ENCODE measurements at regions not wholly inside any gene's neighbourhood (a gene's known extent, or its start where the extent isn't known, plus 50 kb on each side); places are given as distances from the start of the nearest gene placed in this dataset.

GRCh38 chr2:228709788-228710371 lies 528.4 kb upstream of the SPHKAP start:
- in situ Hi-C loops (cut with MboI; ENCODE audit: low pct_unique_long_range_greater_than_20kb in 2 of 9, low sequenced_read_pairs in 9 of 9, unreplicated experiment in 9 of 9): no loop called here
- ATAC-seq (replicated peaks in 6 of 8): no peak
- Histone ChIP-seq H3K27ac (no peak overlapping the region), H3K4me1 (replicated peaks in 1 of 2) (peaks cover 11% of the 10 kb centered on the region in 2 donors), H3K4me3 (no peak overlapping the region)
- 15 to 100% (median 68%) methylated on average over 1 to 2 of the region's 2 CpGs; no CpG with 5 or more reads in 2 of the 10 experiments for WGBS, 10 experiments

- H3K4me3 ChIP-seq: no peak overlapping the region
- in situ Hi-C loops (cut with MboI; ENCODE audit: low pct_unique_long_range_greater_than_20kb in 2 of 9, low sequenced_read_pairs in 9 of 9, unreplicated experiment in 9 of 9): no loop called here
- peaks cover 18 to 20% of the 10 kb centered on the region in 2 donors for H3K4me1 ChIP-seq (replicated peaks in 1 of 2)
- no peak overlapping the region for H3K27ac ChIP-seq
- 50 to 100% (median 100%) methylated on average over 1 to 3 of the region's 3 CpGs for WGBS, 10 experiments
- ATAC-seq (replicated peaks in 6 of 8): no peak
Observed at GRCh38 chr2:228707846-228708245, 526.4 kb upstream of the SPHKAP start.

DNA sequence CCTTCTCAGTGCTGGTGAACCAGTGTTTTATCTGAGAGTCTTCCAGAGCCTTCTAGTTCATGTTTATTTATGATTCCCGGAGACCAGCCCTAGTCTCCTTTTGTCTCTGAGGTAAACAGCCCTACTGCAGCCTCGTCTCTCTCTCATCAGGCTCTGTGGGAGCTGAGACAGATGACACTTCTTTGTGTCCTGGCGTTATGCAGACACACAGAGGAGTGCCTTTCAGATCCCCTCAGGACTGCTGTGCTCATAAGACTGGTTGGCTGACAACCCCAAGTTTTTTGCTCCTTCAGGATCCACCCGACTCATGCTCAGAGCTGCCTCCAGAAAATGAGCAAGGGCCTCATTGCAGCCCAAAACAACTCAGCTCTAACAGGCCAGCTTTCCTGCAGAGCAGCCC lies 523.8 kb upstream of the SPHKAP start:
- in situ Hi-C loops (cut with MboI; ENCODE audit: low pct_unique_long_range_greater_than_20kb in 2 of 9, low sequenced_read_pairs in 9 of 9, unreplicated experiment in 9 of 9): no loop called here
- Histone ChIP-seq H3K27ac (peak overlapping the region in 1 of 2 donors; percentile 13), H3K4me3 (no peak overlapping the region), H3K4me1 (replicated peaks in 1 of 2) (peaks cover 24 to 29% of the 10 kb centered on the region in 2 donors)
- 0 to 14% (median 0%) methylated on average over 2 to 4 of the region's 4 CpGs; no CpG with 5 or more reads in 6 of the 10 experiments for WGBS, 10 experiments
- ATAC-seq (replicated peaks in 6 of 8): peak in 5 of 8 experiments; percentile 94 to 97 (median 95)

- Histone ChIP-seq H3K4me1 (replicated peaks in 1 of 2) (peaks cover 24 to 40% of the 10 kb centered on the region in 2 donors), H3K27ac (no peak overlapping the region), H3K4me3 (no peak overlapping the region)
- in situ Hi-C loops (cut with MboI; ENCODE audit: low pct_unique_long_range_greater_than_20kb in 2 of 9, low sequenced_read_pairs in 9 of 9, unreplicated experiment in 9 of 9): no loop called here
- 0 to 50% (median 8%) methylated on average over 2 to 6 of the region's 6 CpGs for WGBS, 10 experiments
- peak in 5 of 8 experiments; percentile 63 to 78 (median 72) for ATAC-seq (replicated peaks in 6 of 8)
Observed at GRCh38 chr2:228703152-228703551, 521.7 kb upstream of the SPHKAP start.

- peaks cover 24 to 40% of the 10 kb centered on the region in 2 donors for H3K4me1 ChIP-seq (replicated peaks in 1 of 2)
- H3K27ac ChIP-seq: no peak overlapping the region
- ATAC-seq (replicated peaks in 6 of 8): no peak
- in situ Hi-C loops (cut with MboI; ENCODE audit: low pct_unique_long_range_greater_than_20kb in 2 of 9, low sequenced_read_pairs in 9 of 9, unreplicated experiment in 9 of 9): no loop called here
- H3K4me3 ChIP-seq: no peak overlapping the region
Observed at GRCh38 chr2:228701506-228701905, 520.0 kb upstream of the SPHKAP start.

DNA sequence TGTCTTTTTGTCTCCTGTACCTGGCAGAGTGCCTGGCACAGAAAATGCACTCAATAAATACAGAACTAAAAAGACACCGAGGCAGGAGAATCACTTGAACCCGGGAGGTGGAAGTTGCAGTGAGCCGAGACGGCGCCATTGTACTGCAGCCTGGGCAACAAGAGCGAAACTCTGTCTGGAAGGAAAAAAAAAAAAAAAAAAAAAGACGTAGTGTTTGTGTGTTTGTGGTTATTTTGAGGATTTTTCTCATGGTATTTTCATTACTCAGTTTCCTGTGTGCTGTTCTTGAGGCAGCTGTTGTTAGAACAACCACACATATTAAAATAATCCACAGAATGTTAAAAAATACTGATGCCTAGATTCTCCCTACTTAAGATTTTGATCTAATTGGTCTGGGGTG lies 519.2 kb upstream of the SPHKAP start:
- ATAC-seq (replicated peaks in 6 of 8): no peak
- Histone ChIP-seq H3K4me1 (replicated peaks in 1 of 2) (peaks cover 20 to 36% of the 10 kb centered on the region in 2 donors), H3K4me3 (no peak overlapping the region), H3K27ac (no peak overlapping the region)
- WGBS, 10 experiments: 10 to 100% (median 92%) methylated on average over 1 to 7 of the region's 7 CpGs; no CpG with 5 or more reads in 1 of the 10 experiments
- in situ Hi-C loops (cut with MboI; ENCODE audit: low pct_unique_long_range_greater_than_20kb in 2 of 9, low sequenced_read_pairs in 9 of 9, unreplicated experiment in 9 of 9): no loop called here

DNA sequence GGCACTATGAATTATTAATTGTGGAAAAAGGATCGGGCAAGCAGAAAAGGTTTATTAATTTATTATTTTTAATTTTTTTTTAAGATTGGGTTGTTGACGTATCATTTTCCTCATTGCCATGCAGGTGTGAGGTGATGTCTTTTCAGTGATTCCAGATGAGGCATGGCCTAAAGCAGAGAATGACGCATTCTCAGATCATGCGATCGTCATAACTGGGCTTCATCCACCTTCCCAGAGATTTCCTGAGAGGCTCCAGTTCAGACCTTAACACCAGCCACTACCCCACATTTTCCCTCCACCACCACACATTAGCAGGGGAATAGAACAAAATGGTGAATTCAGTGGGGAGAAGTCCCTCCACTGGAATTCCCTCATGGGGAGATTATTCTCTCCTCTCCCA lies 518.4 kb upstream of the SPHKAP start:
- Histone ChIP-seq H3K27ac (no peak overlapping the region), H3K4me3 (no peak overlapping the region), H3K4me1 (replicated peaks in 1 of 2) (peaks cover 12 to 29% of the 10 kb centered on the region in 2 donors)
- in situ Hi-C loops (cut with MboI; ENCODE audit: low pct_unique_long_range_greater_than_20kb in 2 of 9, low sequenced_read_pairs in 9 of 9, unreplicated experiment in 9 of 9): loop anchor here in 3 of 9 experiments (25.0 kb wide), 5 partner anchors 412 to 1012 kb away; partner anchors contain the start of genes DNER (in 2 of the 3) and PID1 (in 1 of the 3)
- ATAC-seq (replicated peaks in 6 of 8): no peak
- WGBS, 10 experiments: 50 to 100% (median 97%) methylated on average over 1 to 5 of the region's 5 CpGs

DNA sequence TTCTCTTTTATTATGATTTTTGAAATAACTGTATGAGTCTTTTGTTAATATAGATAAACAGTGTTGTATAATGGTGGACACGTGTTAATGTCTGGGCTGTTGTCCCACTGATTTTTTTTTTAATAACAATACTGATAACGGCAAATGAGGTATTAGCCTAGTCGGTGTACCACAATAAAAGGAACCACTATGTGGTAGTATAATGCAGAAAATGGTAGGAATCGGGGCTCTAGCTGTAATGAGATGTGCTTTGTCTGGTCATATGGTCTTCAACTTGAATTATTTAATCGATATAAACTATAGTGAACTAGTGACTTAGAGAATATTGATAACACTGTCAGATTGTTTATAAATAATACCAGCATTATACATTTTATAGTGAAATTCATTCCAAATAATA lies 517.9 kb upstream of the SPHKAP start:
- Histone ChIP-seq H3K27ac (no peak overlapping the region), H3K4me1 (replicated peaks in 1 of 2) (peaks cover 10 to 28% of the 10 kb centered on the region in 2 donors), H3K4me3 (no peak overlapping the region)
- peak in 5 of 8 experiments; percentile 60 to 77 (median 69) for ATAC-seq (replicated peaks in 6 of 8)
- 8 to 89% (median 70%) methylated on average over 2 to 5 of the region's 5 CpGs; no CpG with 5 or more reads in 1 of the 10 experiments for WGBS, 10 experiments
- in situ Hi-C loops (cut with MboI; ENCODE audit: low pct_unique_long_range_greater_than_20kb in 2 of 9, low sequenced_read_pairs in 9 of 9, unreplicated experiment in 9 of 9): loop anchor here in 3 of 9 experiments (25.0 kb wide), 5 partner anchors 413 to 1013 kb away; partner anchors contain the start of genes DNER (in 2 of the 3) and PID1 (in 1 of the 3)

DNA sequence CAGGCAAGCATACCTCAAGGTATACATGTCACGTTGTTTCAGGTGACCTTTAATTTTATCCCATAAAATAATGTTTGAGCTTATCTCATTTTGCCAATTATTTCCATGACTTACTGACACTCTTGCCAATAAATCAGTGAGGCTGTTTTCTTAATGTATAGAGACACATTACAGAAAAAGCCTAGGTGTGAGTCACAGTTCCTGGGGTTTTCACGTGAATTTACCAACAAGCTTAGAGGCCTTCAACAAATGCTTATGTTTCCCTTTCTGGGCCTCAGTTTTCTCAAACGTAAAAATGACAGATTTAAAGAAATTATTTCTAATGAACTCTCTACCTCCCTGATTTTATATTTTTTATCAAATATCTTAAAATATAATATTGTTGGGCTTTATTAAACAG lies 517.5 kb upstream of the SPHKAP start:
- in situ Hi-C loops (cut with MboI; ENCODE audit: low pct_unique_long_range_greater_than_20kb in 2 of 9, low sequenced_read_pairs in 9 of 9, unreplicated experiment in 9 of 9): loop anchor here in 3 of 9 experiments (25.0 kb wide), 5 partner anchors 413 to 1013 kb away; partner anchors contain the start of genes DNER (in 2 of the 3) and PID1 (in 1 of the 3)
- Histone ChIP-seq H3K4me3 (no peak overlapping the region), H3K27ac (no peak overlapping the region), H3K4me1 (replicated peaks in 1 of 2) (peaks cover 10 to 28% of the 10 kb centered on the region in 2 donors)
- 52 to 100% (median 71%) methylated on average over 1 to 3 of the region's 3 CpGs for WGBS, 10 experiments
- peak in 2 of 8 experiments; percentile 44 to 59 for ATAC-seq (replicated peaks in 6 of 8)

- H3K27ac ChIP-seq: no peak overlapping the region
- peaks cover 6 to 16% of the 10 kb centered on the region in 2 donors for H3K4me1 ChIP-seq (replicated peaks in 1 of 2)
- in situ Hi-C loops (cut with MboI; ENCODE audit: low pct_unique_long_range_greater_than_20kb in 2 of 9, low sequenced_read_pairs in 9 of 9, unreplicated experiment in 9 of 9): loop anchor here in 3 of 9 experiments (25.0 kb wide), 5 partner anchors 415 to 1015 kb away; partner anchors contain the start of genes DNER (in 2 of the 3) and PID1 (in 1 of the 3)
- H3K4me3 ChIP-seq: no peak overlapping the region
- 65 to 100% (median 80%) methylated on average over 1 to 2 of the region's 3 CpGs; no CpG with 5 or more reads in 5 of the 10 experiments for WGBS, 10 experiments
- ATAC-seq (replicated peaks in 6 of 8): no peak
Observed at GRCh38 chr2:228697456-228697855, 516.0 kb upstream of the SPHKAP start.

GRCh38 chr2:228690681-228691080 lies 509.2 kb upstream of the SPHKAP start:
- in situ Hi-C loops (cut with MboI; ENCODE audit: low pct_unique_long_range_greater_than_20kb in 2 of 9, low sequenced_read_pairs in 9 of 9, unreplicated experiment in 9 of 9): loop anchor here in 3 of 9 experiments (25.0 kb wide), 5 partner anchors 422 to 1022 kb away; partner anchors contain the start of genes DNER (in 2 of the 3) and PID1 (in 1 of the 3)
- Histone ChIP-seq H3K4me1 (replicated peaks in 1 of 2) (peaks cover 7 to 26% of the 10 kb centered on the region in 2 donors), H3K4me3 (no peak overlapping the region), H3K27ac (no peak overlapping the region)
- WGBS, 10 experiments: 33 to 93% (median 71%) methylated on average over 2 to 7 of the region's 7 CpGs; no CpG with 5 or more reads in 6 of the 10 experiments
- no peak for ATAC-seq (replicated peaks in 6 of 8)

GRCh38 chr2:228689053-228689452 lies 507.6 kb upstream of the SPHKAP start:
- in situ Hi-C loops (cut with MboI; ENCODE audit: low pct_unique_long_range_greater_than_20kb in 2 of 9, low sequenced_read_pairs in 9 of 9, unreplicated experiment in 9 of 9): loop anchor here in 3 of 9 experiments (25.0 kb wide), 5 partner anchors 423 to 1023 kb away; partner anchors contain the start of genes DNER (in 2 of the 3) and PID1 (in 1 of the 3)

GRCh38 chr2:228688007-228688645 lies 506.6 kb upstream of the SPHKAP start:
- ATAC-seq (replicated peaks in 6 of 8): peak in 4 of 8 experiments; percentile 6 to 85 (median 34)
- WGBS, 10 experiments: 50 to 100% (median 85%) methylated on average over 1 to 5 of the region's 5 CpGs

More at GRCh38 chr2:228689053-228689452, 507.6 kb upstream of the SPHKAP start:
- H3K4me1 ChIP-seq (replicated peaks in 1 of 2): peaks cover 7 to 26% of the 10 kb centered on the region in 2 donors
- 20 to 50% (median 35%) methylated on average over 1 to 5 of the region's 7 CpGs; no CpG with 5 or more reads in 3 of the 10 experiments for WGBS, 10 experiments
- H3K4me3 ChIP-seq: no peak overlapping the region
- H3K27ac ChIP-seq: no peak overlapping the region
- ATAC-seq (replicated peaks in 6 of 8): peak in 5 of 8 experiments; percentile 94 to 98 (median 97)

More at GRCh38 chr2:228688007-228688645, 506.6 kb upstream of the SPHKAP start:
- in situ Hi-C loops (cut with MboI; ENCODE audit: low pct_unique_long_range_greater_than_20kb in 2 of 9, low sequenced_read_pairs in 9 of 9, unreplicated experiment in 9 of 9): loop anchor here in 3 of 9 experiments (25.0 kb wide), 5 partner anchors 424 to 1024 kb away; partner anchors contain the start of genes DNER (in 2 of the 3) and PID1 (in 1 of the 3)
- Histone ChIP-seq H3K4me3 (no peak overlapping the region), H3K27ac (peak overlapping the region in 1 of 2 donors; percentile 11), H3K4me1 (replicated peaks in 1 of 2) (peaks cover 7 to 26% of the 10 kb centered on the region in 2 donors)

All from motor neuron (in vitro differentiated cells).